GM18861 (cell line): ENCODE measurements at regions not wholly inside any gene's neighbourhood (a gene's known extent, or its start where the extent isn't known, plus 50 kb on each side); places are given as distances from the start of the nearest gene placed in this dataset.
A peak's percentile ranks its signal among the peaks of the same experiment; 100 is the strongest.
"Not testable (repeated sequence)": the region's sequence is repeated elsewhere in the genome, so short reads cannot be mapped to it uniquely, and the experiment has no call there.

Experiments
- ATAC-seq: cut with Tn5 transposase; IDR thresholded peaks from one replicate; pipeline ENCODE4 v1.9.1; 2021; ENCODE audit not compliant: unreplicated experiment

- no peak for ATAC-seq
These were observed 1607.4 kb downstream of the C4orf33 start for GRCh38 chr4:130703211-130703935.

GRCh38 chr4:130705023-130705422 is 1609.1 kb downstream of the C4orf33 start:
- no peak for ATAC-seq

GRCh38 chr4:130712038-130712437 is 1616.1 kb downstream of the C4orf33 start:
- ATAC-seq = no peak

GRCh38 chr4:130714006-130714405 is 1618.1 kb downstream of the C4orf33 start:
- no peak for ATAC-seq

- ATAC-seq = no peak
These were observed 1626.4 kb downstream of the C4orf33 start for GRCh38 chr4:130722361-130722760.

- no peak for ATAC-seq
These were observed 1640.7 kb downstream of the C4orf33 start for GRCh38 chr4:130736436-130737185.

- ATAC-seq = no peak
These were observed 1642.3 kb downstream of the C4orf33 start for GRCh38 chr4:130738233-130738632.

- ATAC-seq = no peak
These were observed 1651.9 kb downstream of the C4orf33 start for GRCh38 chr4:130747842-130748241.

GRCh38 chr4:130753926-130754325 is 1658.0 kb downstream of the C4orf33 start:
- no peak for ATAC-seq

- no peak for ATAC-seq
These were observed 1664.3 kb downstream of the C4orf33 start for GRCh38 chr4:130760246-130760645.

- ATAC-seq = not testable (repeated sequence)
These were observed 1671.4 kb downstream of the C4orf33 start for GRCh38 chr4:130767384-130767783.

GRCh38 chr4:130772966-130773365 is 1677.0 kb downstream of the C4orf33 start:
- ATAC-seq = not testable (repeated sequence)

- peak; percentile 56 for ATAC-seq
These were observed 1712.5 kb downstream of the C4orf33 start for GRCh38 chr4:130808492-130808891.

- no peak for ATAC-seq
These were observed 1716.3 kb downstream of the C4orf33 start for GRCh38 chr4:130812117-130812765.

- no peak for ATAC-seq
These were observed 1718.9 kb downstream of the C4orf33 start for GRCh38 chr4:130814896-130815295.

GRCh38 chr4:130820448-130820847 is 1724.5 kb downstream of the C4orf33 start:
- ATAC-seq = no peak

GRCh38 chr4:130825284-130825683 is 1729.3 kb downstream of the C4orf33 start:
- ATAC-seq = no peak

- no peak for ATAC-seq
These were observed 1754.1 kb downstream of the C4orf33 start for GRCh38 chr4:130850019-130850524.

GRCh38 chr4:130851107-130851506 is 1755.2 kb downstream of the C4orf33 start:
- no peak for ATAC-seq

GRCh38 chr4:130851932-130852331 is 1756.0 kb downstream of the C4orf33 start:
- no peak for ATAC-seq

GRCh38 chr4:130855533-130855932 is 1759.6 kb downstream of the C4orf33 start:
- ATAC-seq = no peak

GRCh38 chr4:130859991-130860390 is 1764.0 kb downstream of the C4orf33 start:
- ATAC-seq = no peak
